Mammary epithelial cell (primary cell): ENCODE measurements at regions not wholly inside any gene's neighbourhood (a gene's known extent, or its start where the extent isn't known, plus 50 kb on each side); places are given as distances from the start of the nearest gene placed in this dataset.

ENCODE experiments used
- EZH2 ChIP-seq: IDR thresholded peaks from 2 replicates; pipeline ENCODE4 v1.6.1; 2012; ENCODE audit warnings: low read length, inconsistent platforms, borderline replicate concordance
- TF ChIP-seq, protein P1 (sequence below), 2 donors: IDR thresholded peaks in 1 of 2; conservative IDR thresholded peaks in 1 of 2; 2 replicates each; pipeline ENCODE4 v1.5.1; 2011 to 2012; ENCODE audit warnings: inconsistent platforms in 2 of 2, low read length in 2 of 2, mild to moderate bottlenecking in 2 of 2, control low read depth in 1 of 2, low read depth in 1 of 2; ENCODE audit not compliant: insufficient read depth in 1 of 2; ENCODE audit errors: extremely low read depth in 1 of 2

DNA sequence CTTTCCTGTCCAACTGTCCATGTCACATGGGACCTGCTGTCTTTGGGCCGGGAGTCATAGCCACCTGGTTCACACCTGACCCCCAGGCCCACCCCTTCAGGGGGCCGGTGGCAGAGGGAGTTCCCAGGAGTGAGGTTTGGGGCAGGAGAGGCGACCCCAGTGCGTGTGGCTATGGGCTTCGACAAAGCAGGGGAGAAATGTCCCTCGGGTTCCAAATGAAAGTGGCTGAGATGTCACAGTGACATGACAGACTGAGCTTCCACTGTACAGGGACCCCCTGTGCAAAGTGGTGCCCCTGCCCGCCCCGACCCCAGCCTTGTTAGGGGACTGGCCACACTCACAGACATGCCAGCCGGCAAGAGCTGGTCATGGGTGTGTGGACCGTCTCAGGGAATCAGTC is 1297.0 kb downstream of the BRD1 start:
- TF ChIP-seq, protein P1, sequence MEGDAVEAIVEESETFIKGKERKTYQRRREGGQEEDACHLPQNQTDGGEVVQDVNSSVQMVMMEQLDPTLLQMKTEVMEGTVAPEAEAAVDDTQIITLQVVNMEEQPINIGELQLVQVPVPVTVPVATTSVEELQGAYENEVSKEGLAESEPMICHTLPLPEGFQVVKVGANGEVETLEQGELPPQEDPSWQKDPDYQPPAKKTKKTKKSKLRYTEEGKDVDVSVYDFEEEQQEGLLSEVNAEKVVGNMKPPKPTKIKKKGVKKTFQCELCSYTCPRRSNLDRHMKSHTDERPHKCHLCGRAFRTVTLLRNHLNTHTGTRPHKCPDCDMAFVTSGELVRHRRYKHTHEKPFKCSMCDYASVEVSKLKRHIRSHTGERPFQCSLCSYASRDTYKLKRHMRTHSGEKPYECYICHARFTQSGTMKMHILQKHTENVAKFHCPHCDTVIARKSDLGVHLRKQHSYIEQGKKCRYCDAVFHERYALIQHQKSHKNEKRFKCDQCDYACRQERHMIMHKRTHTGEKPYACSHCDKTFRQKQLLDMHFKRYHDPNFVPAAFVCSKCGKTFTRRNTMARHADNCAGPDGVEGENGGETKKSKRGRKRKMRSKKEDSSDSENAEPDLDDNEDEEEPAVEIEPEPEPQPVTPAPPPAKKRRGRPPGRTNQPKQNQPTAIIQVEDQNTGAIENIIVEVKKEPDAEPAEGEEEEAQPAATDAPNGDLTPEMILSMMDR (conservative IDR thresholded peaks at IDR 0.05 in 1 of 2, IDR thresholded peaks at IDR 0.05 in 1 of 2; ENCODE audit: extremely low read depth in 1 of 2, insufficient read depth in 1 of 2, low read depth in 1 of 2, low read length in 2 of 2), result no peak
- TF ChIP-seq EZH2, result no peak
